Mesendoderm (in vitro differentiated cells): ENCODE measurements at regions not wholly inside any gene's neighbourhood (a gene's known extent, or its start where the extent isn't known, plus 50 kb on each side); places are given as distances from the start of the nearest gene placed in this dataset.

Experiments
- DNase-seq: peaks from one replicate; pipeline ENCODE4 v3.0.0; 2013
- H2AK5ac ChIP-seq: 2 replicates; pipeline ENCODE4 v1.6.1; 2013; ENCODE audit warnings: low read length, inconsistent platforms
- H2BK120ac ChIP-seq: 2 replicates; pipeline ENCODE4 v1.6.1; 2013; ENCODE audit warnings: low read depth, mild to moderate bottlenecking, low read length, moderate library complexity, mixed read lengths
- H2BK15ac ChIP-seq: replicated peaks from 2 replicates; pipeline ENCODE4 v1.6.1; 2013; ENCODE audit warnings: low read depth, mild to moderate bottlenecking, moderate library complexity
- H2BK5ac ChIP-seq: 2 replicates; pipeline ENCODE4 v1.6.1; 2013; ENCODE audit warnings: low read length, inconsistent platforms
- H3K18ac ChIP-seq: 2 replicates; pipeline ENCODE4 v1.6.1; 2013; ENCODE audit warnings: mild to moderate bottlenecking, low read length, mixed read lengths
- H3K23ac ChIP-seq: one replicate; pipeline ENCODE4 v1.6.1; 2013; ENCODE audit warnings: low read length
- H3K27ac ChIP-seq: 2 replicates; pipeline ENCODE4 v1.5.1; 2013; ENCODE audit warnings: low read depth, mild to moderate bottlenecking, inconsistent platforms, low read length, moderate library complexity
- H3K27me3 ChIP-seq: 2 replicates; pipeline ENCODE4 v1.6.1; 2013; ENCODE audit warnings: low read length, control low read depth, mild to moderate bottlenecking, inconsistent platforms; ENCODE audit not compliant: insufficient read depth, poor library complexity
- H3K36me3 ChIP-seq: 2 replicates; pipeline ENCODE4 v1.6.1; 2013; ENCODE audit warnings: low read length, inconsistent platforms; ENCODE audit not compliant: control insufficient read depth, insufficient read depth
- H3K4ac ChIP-seq: one replicate; pipeline ENCODE4 v1.6.1; 2013; ENCODE audit warnings: low read depth, mild to moderate bottlenecking, low read length, moderate library complexity
- H3K4me1 ChIP-seq: 2 replicates; pipeline ENCODE4 v1.6.1; 2013; ENCODE audit warnings: low read depth, low read length, inconsistent platforms; ENCODE audit not compliant: control insufficient read depth
- H3K4me2 ChIP-seq: 2 replicates; pipeline ENCODE4 v1.6.1; 2013; ENCODE audit warnings: low read length
- H3K4me3 ChIP-seq: 2 replicates; pipeline ENCODE4 v1.5.1; 2013; ENCODE audit warnings: mild to moderate bottlenecking, low read length
- H3K56ac ChIP-seq: one replicate; pipeline ENCODE4 v1.6.1; 2013; ENCODE audit warnings: low read length
- H3K79me1 ChIP-seq: 2 replicates; pipeline ENCODE4 v1.6.1; 2013; ENCODE audit warnings: low read length, inconsistent platforms
- H3K79me2 ChIP-seq: 2 replicates; pipeline ENCODE4 v1.6.1; 2013; ENCODE audit warnings: mild to moderate bottlenecking, low read length; ENCODE audit not compliant: control insufficient read depth, insufficient read depth
- H3K9ac ChIP-seq: 2 replicates; pipeline ENCODE4 v1.6.1; 2013; ENCODE audit warnings: low read length, inconsistent platforms
- H4K5ac ChIP-seq: one replicate; pipeline ENCODE4 v1.6.1; 2013; ENCODE audit warnings: low read length
- H4K8ac ChIP-seq: one replicate; pipeline ENCODE4 v1.6.1; 2013; ENCODE audit warnings: low read depth, mild to moderate bottlenecking, control low read depth, low read length, moderate library complexity
- WGBS: extraction: QIAGEN DNeasy Blood & Tissue Kit; methylation state at CpG from one replicate; pipeline ENCODE4 v1.1.7; 2013; ENCODE audit warnings: low lambda C conversion rate, missing lambda C conversion rate; ENCODE audit not compliant: insufficient coverage; ENCODE audit errors: extremely low coverage; 5-methylcytosine and 5-hydroxymethylcytosine counted together

DNA sequence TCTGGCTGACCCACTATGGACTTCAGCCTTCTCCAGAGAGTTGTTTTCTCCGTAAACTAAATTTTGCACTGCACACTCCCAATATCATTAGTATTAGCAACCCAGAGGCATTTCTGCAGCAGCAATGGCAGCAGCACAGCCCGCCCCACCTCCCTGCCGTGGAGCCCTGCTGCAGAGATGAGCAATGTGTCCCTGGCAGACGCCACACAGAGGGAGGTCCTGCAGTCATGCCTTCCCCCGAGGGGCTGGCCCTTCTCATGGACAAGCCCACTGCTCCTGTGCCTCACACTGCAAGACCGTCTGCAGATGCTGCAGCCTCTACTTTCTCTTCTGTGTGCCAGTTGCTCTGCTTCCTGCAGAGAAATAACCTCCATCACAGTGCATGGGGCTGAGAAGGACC is 393.4 kb upstream of the MKI67 start:
- no peak for DNase-seq
- no peak overlapping the region for H3K56ac ChIP-seq
- no peak overlapping the region for H2BK120ac ChIP-seq
- H3K9ac ChIP-seq, result no peak overlapping the region
- no peak overlapping the region for H4K5ac ChIP-seq
- H3K23ac ChIP-seq, result no peak overlapping the region
- no peak overlapping the region for H2AK5ac ChIP-seq
- WGBS, result no CpG with 5 or more reads among the region's 6 CpGs
- no peak overlapping the region for H3K4me3 ChIP-seq
- no peaks in the 10 kb centered on the region for H3K79me2 ChIP-seq
- no peak overlapping the region for H2BK15ac ChIP-seq
- H3K18ac ChIP-seq, result no peak overlapping the region
- H2BK5ac ChIP-seq, result no peak overlapping the region
- no peak overlapping the region for H4K8ac ChIP-seq
- no peak overlapping the region for H3K4me2 ChIP-seq
- H3K4me1 ChIP-seq, result no peaks in the 10 kb centered on the region
- no peaks in the 10 kb centered on the region for H3K27me3 ChIP-seq
- no peaks in the 10 kb centered on the region for H3K79me1 ChIP-seq
- H3K4ac ChIP-seq, result no peak overlapping the region
- H3K36me3 ChIP-seq, result no peaks in the 10 kb centered on the region
- H3K27ac ChIP-seq, result no peak overlapping the region

DNA sequence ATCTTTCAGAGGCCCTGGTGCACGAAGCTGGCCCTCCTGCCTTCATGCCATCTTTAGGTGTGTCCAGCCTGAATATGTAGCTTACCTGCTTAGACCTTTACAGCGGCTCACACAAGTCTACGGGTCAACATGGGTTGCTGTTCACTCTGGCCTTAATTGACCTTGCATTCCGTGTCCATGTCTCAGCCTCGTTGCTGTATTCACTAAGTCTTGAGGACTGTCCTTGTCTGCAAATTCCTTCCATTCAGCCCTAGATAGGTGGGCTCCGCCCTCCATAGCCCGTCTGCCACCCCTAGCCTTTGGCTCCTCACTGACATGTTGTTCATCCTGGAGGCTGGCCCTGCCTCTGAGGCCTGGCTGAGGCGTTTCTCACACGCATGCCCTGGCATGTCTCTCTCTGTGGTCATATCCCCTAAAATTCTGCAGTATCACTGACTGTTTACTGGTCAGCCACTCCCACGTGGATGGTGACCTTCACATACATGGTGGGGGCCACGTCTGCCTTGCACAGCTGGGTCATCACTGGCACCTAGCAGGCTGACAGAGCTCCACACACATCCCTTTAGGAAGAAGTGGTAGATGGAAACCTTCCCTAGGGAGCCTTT is 394.1 kb upstream of the MKI67 start:
- H3K18ac ChIP-seq, result no peak overlapping the region
- H2AK5ac ChIP-seq, result no peak overlapping the region
- no peak overlapping the region for H2BK15ac ChIP-seq
- DNase-seq, result no peak
- H4K8ac ChIP-seq, result no peak overlapping the region
- H2BK5ac ChIP-seq, result no peak overlapping the region
- no peaks in the 10 kb centered on the region for H3K79me2 ChIP-seq
- WGBS, result no CpG with 5 or more reads among the region's 11 CpGs
- H3K79me1 ChIP-seq, result no peaks in the 10 kb centered on the region
- no peaks in the 10 kb centered on the region for H3K4me1 ChIP-seq
- H3K27me3 ChIP-seq, result no peaks in the 10 kb centered on the region
- no peaks in the 10 kb centered on the region for H3K36me3 ChIP-seq
- no peak overlapping the region for H3K56ac ChIP-seq
- no peak overlapping the region for H4K5ac ChIP-seq
- H3K9ac ChIP-seq, result no peak overlapping the region
- H3K4me3 ChIP-seq, result no peak overlapping the region
- H2BK120ac ChIP-seq, result no peak overlapping the region
- no peak overlapping the region for H3K27ac ChIP-seq
- H3K4me2 ChIP-seq, result no peak overlapping the region
- no peak overlapping the region for H3K4ac ChIP-seq
- H3K23ac ChIP-seq, result no peak overlapping the region

DNA sequence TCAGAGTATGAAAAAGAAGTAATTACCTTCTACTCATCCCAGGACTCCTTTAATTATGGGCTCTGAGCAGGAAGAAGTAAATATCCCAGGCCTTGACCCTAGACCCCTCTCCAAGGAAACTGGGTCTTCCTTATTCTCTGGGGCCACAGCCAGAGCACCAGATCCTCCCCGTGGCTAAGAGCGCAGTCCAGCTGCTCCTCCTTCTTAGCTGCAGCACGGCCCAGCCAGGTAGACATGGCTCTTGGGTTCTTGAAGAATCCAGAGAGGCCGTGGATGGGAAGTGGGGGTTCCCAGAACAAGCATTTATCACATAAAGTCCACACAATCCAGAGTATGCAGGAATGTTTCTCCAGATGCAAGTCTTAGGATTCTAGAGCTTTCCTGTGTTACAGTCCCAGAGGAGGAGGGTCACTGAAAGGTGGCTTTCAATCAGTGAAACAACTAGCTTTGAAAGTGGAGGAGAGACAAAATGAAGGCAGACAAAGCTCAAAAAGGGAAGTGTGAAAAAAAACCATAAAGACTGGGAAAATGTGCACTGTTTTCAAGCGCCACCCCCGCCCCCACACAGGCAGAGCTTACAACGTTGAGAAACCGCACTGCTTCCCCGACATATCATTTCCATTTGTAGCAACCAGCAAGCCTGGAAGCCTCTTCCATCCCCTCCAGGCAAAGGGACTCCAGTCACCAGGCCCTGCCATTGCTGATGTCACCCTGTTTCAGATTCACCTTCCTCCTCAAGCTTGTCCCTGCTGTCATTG is 396.5 kb upstream of the MKI67 start:
- H3K9ac ChIP-seq, result no peak overlapping the region
- H3K27me3 ChIP-seq, result no peaks in the 10 kb centered on the region
- H3K79me2 ChIP-seq, result no peaks in the 10 kb centered on the region
- no peak overlapping the region for H4K5ac ChIP-seq
- no peak overlapping the region for H4K8ac ChIP-seq
- no peak overlapping the region for H3K4ac ChIP-seq
- DNase-seq, result no peak
- no CpG with 5 or more reads among the region's 9 CpGs for WGBS
- no peak overlapping the region for H2AK5ac ChIP-seq
- H2BK120ac ChIP-seq, result no peak overlapping the region
- H3K23ac ChIP-seq, result no peak overlapping the region
- no peaks in the 10 kb centered on the region for H3K79me1 ChIP-seq
- no peak overlapping the region for H3K18ac ChIP-seq
- H2BK15ac ChIP-seq, result no peak overlapping the region
- no peaks in the 10 kb centered on the region for H3K36me3 ChIP-seq
- H3K27ac ChIP-seq, result no peak overlapping the region
- no peak overlapping the region for H3K56ac ChIP-seq
- no peak overlapping the region for H3K4me2 ChIP-seq
- H3K4me1 ChIP-seq, result no peaks in the 10 kb centered on the region
- H3K4me3 ChIP-seq, result no peak overlapping the region
- no peak overlapping the region for H2BK5ac ChIP-seq

- no peak overlapping the region for H3K23ac ChIP-seq
- WGBS, result no CpG with 5 or more reads among the region's 4 CpGs
- no peak overlapping the region for H2BK15ac ChIP-seq
Measured at GRCh38 chr10:128525444-128525843, 399.2 kb upstream of the MKI67 start.

GRCh38 chr10:128525936-128526335 is 399.7 kb upstream of the MKI67 start:
- Histone ChIP-seq H3K79me2 (no peaks in the 10 kb centered on the region), H2BK5ac (no peak overlapping the region), H3K4me1 (no peaks in the 10 kb centered on the region), H2BK120ac (no peak overlapping the region), H2BK15ac (no peak overlapping the region), H3K4ac (no peak overlapping the region), H2AK5ac (no peak overlapping the region), H3K36me3 (no peaks in the 10 kb centered on the region), H3K18ac (no peak overlapping the region), H3K27me3 (no peaks in the 10 kb centered on the region), H4K8ac (no peak overlapping the region), H3K4me2 (no peak overlapping the region), H4K5ac (no peak overlapping the region), H3K56ac (no peak overlapping the region), H3K23ac (no peak overlapping the region), H3K27ac (no peak overlapping the region), H3K9ac (no peak overlapping the region), H3K79me1 (no peaks in the 10 kb centered on the region), H3K4me3 (no peak overlapping the region)
- no CpG with 5 or more reads among the region's 8 CpGs for WGBS
- DNase-seq, result no peak

More at GRCh38 chr10:128525444-128525843, 399.2 kb upstream of the MKI67 start:
- Histone ChIP-seq H3K56ac (no peak overlapping the region), H2BK5ac (no peak overlapping the region), H3K4me1 (no peaks in the 10 kb centered on the region), H3K36me3 (no peaks in the 10 kb centered on the region), H2AK5ac (no peak overlapping the region), H4K5ac (no peak overlapping the region), H3K4ac (no peak overlapping the region), H3K18ac (no peak overlapping the region), H3K4me3 (no peak overlapping the region), H3K27me3 (no peaks in the 10 kb centered on the region), H3K4me2 (no peak overlapping the region), H3K9ac (no peak overlapping the region), H4K8ac (no peak overlapping the region), H3K27ac (no peak overlapping the region), H3K79me1 (no peaks in the 10 kb centered on the region), H3K79me2 (no peaks in the 10 kb centered on the region), H2BK120ac (no peak overlapping the region)
- no peak for DNase-seq
